A549 (cell line): ENCODE measurements at regions not wholly inside any gene's neighbourhood (a gene's known extent, or its start where the extent isn't known, plus 50 kb on each side); places are given as distances from the start of the nearest gene placed in this dataset.

ENCODE experiments used
- ATAC-seq, 2 experiments: fragments of 200-7000 bp in 1 of 2; fragments of >200 bp in 1 of 2; cut with Nextera tagmentation in 1 of 2; cut with Tn5 transposase in 1 of 2; 3 replicates each; pipeline versions ENCODE4 v1.8.0 to v1.9.1; 2018 to 2020; ENCODE audit warnings: mild to moderate bottlenecking in 1 of 2, moderate library complexity in 1 of 2
- CTCF ChIA-PET: fragments of 300-600 bp; sonication (Branson Sonifier 250); formaldehyde crosslinking; extraction: SDS; loops from one replicate; lab custom pipeline; 2021; ENCODE audit warnings: antibody characterized with exemption, inconsistent platforms; lab: Yijun Ruan, JAX
- POLR2A ChIA-PET: fragments of 350-600 bp; formaldehyde crosslinking; extraction: SDS; loops from one replicate; lab custom pipeline; 2021; ENCODE audit warnings: antibody characterized with exemption, inconsistent platforms; lab: Yijun Ruan, JAX
- DNase-seq, 2 experiments: peaks; one replicate each; pipeline versions ENCODE4 v3.0.0 to v3.0.0-alpha.2; 2011 to 2016; ENCODE audit warnings: low read depth in 1 of 2, low spot score in 1 of 2
- FAIRE-seq: peaks from 2 replicates; lab custom pipeline; 2011; peaks lifted over from hg19 to GRCh38; lab: Jason Lieb, UNC
- H3K27ac ChIP-seq, 2 experiments: fragments of >200 bp; sonication (Bioruptor Twin); formaldehyde crosslinking; 3 replicates each; pipeline ENCODE4 v1.5.1; 2016 to 2017
- H3K4me1 ChIP-seq: fragments of >200 bp; sonication (Bioruptor Twin); formaldehyde crosslinking; 3 replicates; pipeline ENCODE4 v1.6.1; 2016
- H3K4me2 ChIP-seq: fragments of >200 bp; sonication (Bioruptor Twin); formaldehyde crosslinking; 3 replicates; pipeline ENCODE4 v1.6.1; 2016
- H3K4me3 ChIP-seq: fragments of >200 bp; sonication (Bioruptor Twin); formaldehyde crosslinking; 3 replicates; pipeline ENCODE4 v1.5.1; 2016
- H3K9me3 ChIP-seq: fragments of >200 bp; sonication (Bioruptor Twin); formaldehyde crosslinking; 3 replicates; pipeline ENCODE4 v1.6.1; 2016
- CBX2 ChIP-seq: fragments of 200-600 bp; sonication (generic); IDR thresholded peaks from 2 replicates; pipeline ENCODE4 v1.6.1; 2016; ENCODE audit warnings: low read depth, mild to moderate bottlenecking, borderline replicate concordance
- CHD2 ChIP-seq: fragments of 150-350 bp; IDR thresholded peaks from 2 replicates; pipeline ENCODE4 v1.6.1; 2014; ENCODE audit warnings: low read length; ENCODE audit not compliant: partially characterized antibody
- CTCF ChIP-seq: fragments of >200 bp; sonication (Bioruptor Twin); formaldehyde crosslinking; IDR thresholded peaks from 3 replicates; pipeline ENCODE4 v1.5.1; 2016
- EHF ChIP-seq: fragments of 250-450 bp; sonication (Bioruptor Pico); IDR thresholded peaks from 2 replicates; pipeline ENCODE4 v1.5.0; 2020; ENCODE audit warnings: mild to moderate bottlenecking
- FOSB ChIP-seq: fragments of 250-450 bp; sonication (Bioruptor Pico); IDR thresholded peaks from 2 replicates; pipeline ENCODE4 v1.5.0; 2020; ENCODE audit warnings: mild to moderate bottlenecking, moderate library complexity
- FOSL2 ChIP-seq, 2 experiments: fragments of 450-650 bp in 1 of 2; fragments of >200 bp in 1 of 2; sonication (Bioruptor Twin) in 1 of 2; formaldehyde crosslinking; IDR thresholded peaks; 2 replicates each; pipeline versions ENCODE4 v1.5.0 to v1.6.1; 2016 to 2020; ENCODE audit warnings: mild to moderate bottlenecking in 1 of 2, moderate library complexity in 1 of 2
- GATA3 ChIP-seq: IDR thresholded peaks from 2 replicates; pipeline ENCODE4 v1.6.1; 2012; ENCODE audit warnings: borderline replicate concordance
- HES2 ChIP-seq: fragments of >200 bp; sonication (Bioruptor Twin); formaldehyde crosslinking; IDR thresholded peaks from 2 replicates; pipeline ENCODE4 v1.6.1; 2016
- HMGXB4 ChIP-seq: fragments of 250-450 bp; sonication (Bioruptor Pico); IDR thresholded peaks from 2 replicates; pipeline ENCODE4 v1.5.0; 2021; ENCODE audit warnings: mild to moderate bottlenecking, moderate library complexity, borderline replicate concordance
- HOXA7 ChIP-seq: fragments of 250-450 bp; sonication (Bioruptor Pico); IDR thresholded peaks from 2 replicates; pipeline ENCODE4 v1.5.0; 2020; ENCODE audit warnings: mild to moderate bottlenecking, moderate library complexity
- JUNB ChIP-seq: fragments of >200 bp; sonication (Bioruptor Twin); formaldehyde crosslinking; IDR thresholded peaks from 2 replicates; pipeline ENCODE4 v1.6.1; 2016
- KDM5A ChIP-seq: fragments of 200-600 bp; sonication (generic); IDR thresholded peaks from 2 replicates; pipeline ENCODE4 v1.6.1; 2016; ENCODE audit warnings: antibody characterized with exemption, mild to moderate bottlenecking
- NR3C1 ChIP-seq: fragments of >200 bp; sonication (Bioruptor Twin); formaldehyde crosslinking; IDR thresholded peaks from 3 replicates; pipeline ENCODE4 v1.6.1; 2017
- PBX3 ChIP-seq: IDR thresholded peaks from 2 replicates; pipeline ENCODE4 v1.6.1; 2012
- RAD21 ChIP-seq, 2 experiments: fragments of >200 bp in 1 of 2; sonication (Bioruptor Twin) in 1 of 2; formaldehyde crosslinking in 1 of 2; IDR thresholded peaks in 1 of 2; conservative IDR thresholded peaks in 1 of 2; 2 replicates in 1 of 2; 3 replicates in 1 of 2; pipeline ENCODE4 v1.6.1; 2012 to 2018; ENCODE audit warnings: inconsistent platforms in 1 of 2
- SREBF2 ChIP-seq: fragments of 450-650 bp; IDR thresholded peaks from 2 replicates; pipeline ENCODE4 v1.6.1; 2014; ENCODE audit warnings: mild to moderate bottlenecking, moderate library complexity
- TFCP2L1 ChIP-seq: fragments of 250-450 bp; sonication (Bioruptor Pico); IDR thresholded peaks from 2 replicates; pipeline ENCODE4 v1.5.0; 2021; ENCODE audit warnings: mild to moderate bottlenecking
- ZSCAN20 ChIP-seq: fragments of 250-450 bp; sonication (Bioruptor Pico); IDR thresholded peaks from 2 replicates; pipeline ENCODE4 v1.8.0; 2022; ENCODE audit warnings: mild to moderate bottlenecking, moderate library complexity
- WGBS: methylation state at CpG from one replicate; pipeline ENCODE4 v1.1.6; 2017; ENCODE audit errors: missing lambda C conversion rate; 5-methylcytosine and 5-hydroxymethylcytosine counted together

- peaks cover 21% of the 10 kb centered on the region for H3K4me1 ChIP-seq
- FAIRE-seq: no peak
- no peak overlapping the region for H3K4me3 ChIP-seq
- H3K9me3 ChIP-seq: no peaks in the 10 kb centered on the region
- ATAC-seq: no peak
- POLR2A ChIA-PET: no interaction called here
- no peak overlapping the region for H3K4me2 ChIP-seq
- CTCF ChIA-PET: interaction anchor here (0.7 kb wide), 1 partner anchor 20 kb away, joined by 3 read pairs; no protein-coding TSS in a partner anchor
- DNase-seq: no peak
- H3K27ac ChIP-seq: no peak overlapping the region
- TF ChIP-seq FOSL2 (IDR thresholded peaks at IDR 0.05): no peak
- TF ChIP-seq FOSL2 (CRISPR knock-in tag; IDR thresholded peaks at IDR 0.05): no peak
These were observed 137.8 kb upstream of the RND3 start for GRCh38 chr2:150625303-150625702.

GRCh38 chr2:150624001-150624401, 136.5 kb upstream of the RND3 start:
- no peak for DNase-seq
- no peak for TF ChIP-seq GATA3
- no peak for TF ChIP-seq HOXA7 (CRISPR knock-in tag)
- TF ChIP-seq KDM5A: no peak
- TF ChIP-seq FOSL2 (IDR thresholded peaks at IDR 0.05): no peak
- no peak for TF ChIP-seq FOSL2 (CRISPR knock-in tag; IDR thresholded peaks at IDR 0.05)
- no peak for TF ChIP-seq EHF (CRISPR knock-in tag)
- no peak for TF ChIP-seq TFCP2L1 (CRISPR knock-in tag)
- TF ChIP-seq NR3C1: no peak
- no peak for TF ChIP-seq CHD2
- no peak for TF ChIP-seq PBX3
- TF ChIP-seq CTCF: no peak
- TF ChIP-seq ZSCAN20 (CRISPR knock-in tag): no peak
- no peak for TF ChIP-seq FOSB (CRISPR knock-in tag)
- TF ChIP-seq HMGXB4: no peak
- no peak for TF ChIP-seq SREBF2
- TF ChIP-seq RAD21 (conservative IDR thresholded peaks at IDR 0.05 in 1 of 2, IDR thresholded peaks at IDR 0.05 in 1 of 2): no peak
- no peak for TF ChIP-seq CBX2
- TF ChIP-seq JUNB: no peak
- TF ChIP-seq, all 56 proteins: peak for 0
- H3K4me1 ChIP-seq: peaks cover 32% of the 10 kb centered on the region
- POLR2A ChIA-PET: no interaction called here
- H3K9me3 ChIP-seq: no peaks in the 10 kb centered on the region
- WGBS: 60% methylated on average over 5 of the region's 5 CpGs
- ATAC-seq (no peak), FAIRE-seq (no peak)
- no peak overlapping the region for H3K4me3 ChIP-seq
- H3K4me2 ChIP-seq: no peak overlapping the region
- CTCF ChIA-PET: no interaction called here
- no peak overlapping the region for H3K27ac ChIP-seq

- peak overlapping the region; percentile 35; the same call in 2 of the 3 replicates for H3K4me2 ChIP-seq
- WGBS: 59% methylated on average over 4 of the region's 4 CpGs
- peaks cover 36% of the 10 kb centered on the region for H3K4me1 ChIP-seq
- no peaks in the 10 kb centered on the region for H3K9me3 ChIP-seq
- CTCF ChIA-PET: no interaction called here
- FAIRE-seq (no peak), DNase-seq (peak in 1 of 2 experiments; percentile 49), ATAC-seq (peak; percentile 88 to 93)
- no peak overlapping the region for H3K4me3 ChIP-seq
- peak; percentile 33; the same call in 1 of the 2 replicates for TF ChIP-seq FOSL2 (IDR thresholded peaks at IDR 0.05)
- TF ChIP-seq FOSL2 (CRISPR knock-in tag; IDR thresholded peaks at IDR 0.05): peak; percentile 54
- TF ChIP-seq HES2: no peak
- POLR2A ChIA-PET: interaction anchor here (0.6 kb wide), 1 partner anchor 667 kb away, joined by 5 read pairs; no protein-coding TSS in a partner anchor
- peak overlapping the region; percentile 61 to 83; a peak in 5 of 6 replicates for H3K27ac ChIP-seq
These were observed 134.2 kb upstream of the RND3 start for GRCh38 chr2:150621526-150622213.
